Cardiac fibroblast (primary cell): ENCODE measurements at regions not wholly inside any gene's neighbourhood (a gene's known extent, or its start where the extent isn't known, plus 50 kb on each side); places are given as distances from the start of the nearest gene placed in this dataset.
"Not testable (repeated sequence)": the region's sequence is repeated elsewhere in the genome, so short reads cannot be mapped to it uniquely, and the experiment has no call there.

Source experiments
- DNase-seq, 2 donors: peaks; one replicate each; pipeline versions ENCODE4 v3.0.0 to v3.0.0-alpha.2; 2010; ENCODE audit warnings: low read depth in 2 of 2
- H3K4me3 ChIP-seq, 2 donors: replicated peaks in 1 of 2; 1 replicate in 1 of 2; 2 replicates in 1 of 2; pipeline ENCODE4 v1.5.1; 2011; ENCODE audit warnings: low read depth in 2 of 2, low read length in 2 of 2, mild to moderate bottlenecking in 2 of 2, moderate library complexity in 1 of 2
- CTCF ChIP-seq: IDR thresholded peaks from one replicate; pipeline ENCODE4 v1.5.1; 2011; ENCODE audit warnings: low read depth, mild to moderate bottlenecking, low read length, inconsistent platforms

GRCh38 chr12:113700943-113701342, 229.3 kb upstream of the LHX5 start:
- H3K4me3 ChIP-seq, result no peak overlapping the region
- DNase-seq, result peak; percentile 33 to 57
- no peak for TF ChIP-seq CTCF

GRCh38 chr12:113699984-113700383, 228.3 kb upstream of the LHX5 start:
- DNase-seq, result not testable (repeated sequence)

GRCh38 chr12:113698510-113698858, 226.8 kb upstream of the LHX5 start:
- no peak for TF ChIP-seq CTCF
- no peak for DNase-seq
- no peak overlapping the region for H3K4me3 ChIP-seq

More at GRCh38 chr12:113699984-113700383, 228.3 kb upstream of the LHX5 start:
- not testable (repeated sequence) for H3K4me3 ChIP-seq

GRCh38 chr12:113697651-113698509, 226.2 kb upstream of the LHX5 start:
- TF ChIP-seq CTCF, result no peak

GRCh38 chr12:113697104-113697503, 225.4 kb upstream of the LHX5 start:
- H3K4me3 ChIP-seq, result no peak overlapping the region
- DNase-seq, result no peak
- no peak for TF ChIP-seq CTCF

More at GRCh38 chr12:113697651-113698509, 226.2 kb upstream of the LHX5 start:
- H3K4me3 ChIP-seq, result no peak overlapping the region
- DNase-seq, result no peak

GRCh38 chr12:113693693-113694092, 222.0 kb upstream of the LHX5 start:
- no peak for TF ChIP-seq CTCF

GRCh38 chr12:113689047-113689610, 217.5 kb upstream of the LHX5 start:
- H3K4me3 ChIP-seq, result no peak overlapping the region
- TF ChIP-seq CTCF, result no peak
- DNase-seq, result no peak

More at GRCh38 chr12:113693693-113694092, 222.0 kb upstream of the LHX5 start:
- no peak overlapping the region for H3K4me3 ChIP-seq
- DNase-seq, result no peak
